Skeletal muscle satellite cell (primary cell): ENCODE measurements at regions not wholly inside any gene's neighbourhood (a gene's known extent, or its start where the extent isn't known, plus 50 kb on each side); places are given as distances from the start of the nearest gene placed in this dataset. TPM values are rescaled to one million over a fixed set of nuclear protein-coding genes. Genes with fewer than 3 reads are reported as not detected.

Source experiments
- small RNA-seq: library from RNA; depleted of rRNA; stranded (forward); fragments of <200 nt; gene quantifications from one replicate; pipeline ENCODE3, GENCODE V24; 2012

Small RNA genes lying in the stretch of these regions (small RNA-seq; reads per million reads assigned to genes)
- not detected for gene RNU1-150P
